GM12874 (cell line): ENCODE measurements at regions not wholly inside any gene's neighbourhood (a gene's known extent, or its start where the extent isn't known, plus 50 kb on each side); places are given as distances from the start of the nearest gene placed in this dataset.

Experiments
- CTCF ChIP-seq: IDR thresholded peaks from 2 replicates; pipeline ENCODE4 v1.5.1; 2011; ENCODE audit warnings: low read depth, mild to moderate bottlenecking, control low read depth, low read length, moderate library complexity; ENCODE audit not compliant: insufficient read depth

- TF ChIP-seq CTCF: no peak
Measured at GRCh38 chrY:7879245-7879644, 967.7 kb upstream of the AMELY start.

- TF ChIP-seq CTCF: no peak
Measured at GRCh38 chrY:7878719-7879118, 967.2 kb upstream of the AMELY start.

GRCh38 chrY:7877458-7877857, 965.9 kb upstream of the AMELY start:
- no peak for TF ChIP-seq CTCF

DNA sequence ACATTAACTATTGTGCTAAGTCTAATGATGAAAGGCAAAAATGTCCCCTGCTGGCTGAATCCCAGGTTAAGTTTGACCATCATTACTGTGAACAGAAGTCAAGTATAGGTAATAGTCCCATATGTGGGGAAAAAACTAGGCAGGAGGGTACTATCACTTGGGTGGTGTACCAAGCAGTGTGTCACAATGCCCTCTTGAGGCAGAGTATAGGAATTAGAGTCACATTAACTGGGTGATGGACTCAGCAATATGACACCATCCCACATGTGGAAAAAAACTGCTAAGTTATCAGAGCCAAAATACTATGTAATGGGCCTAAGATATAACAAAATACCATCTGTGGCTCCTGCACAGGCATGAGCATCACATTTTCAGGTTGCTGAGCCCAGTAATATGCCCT, 962.5 kb upstream of the AMELY start:
- peak; percentile 45; the same call in 1 of the 2 replicates for TF ChIP-seq CTCF

- TF ChIP-seq CTCF: no peak
Measured at GRCh38 chrY:7871304-7871932, 959.9 kb upstream of the AMELY start.

DNA sequence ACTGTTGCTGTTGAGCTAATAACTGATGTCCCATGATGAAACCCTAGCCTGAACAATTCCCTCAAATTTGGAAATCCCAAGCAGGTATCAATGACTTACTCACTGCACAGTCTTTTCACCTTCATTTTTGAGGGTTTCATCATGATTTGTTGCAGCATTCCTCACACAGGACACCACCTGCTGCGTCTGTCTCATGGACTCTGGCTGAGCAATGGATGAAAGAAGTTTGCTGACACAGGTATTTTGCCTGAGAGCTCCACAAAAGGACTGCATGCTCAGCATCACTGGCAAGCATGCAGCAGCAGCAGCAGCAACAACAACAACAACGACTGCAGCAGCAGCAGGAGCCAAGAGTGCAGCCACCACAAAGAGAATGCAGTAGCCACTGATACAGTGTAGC, 955.4 kb upstream of the AMELY start:
- no peak for TF ChIP-seq CTCF

DNA sequence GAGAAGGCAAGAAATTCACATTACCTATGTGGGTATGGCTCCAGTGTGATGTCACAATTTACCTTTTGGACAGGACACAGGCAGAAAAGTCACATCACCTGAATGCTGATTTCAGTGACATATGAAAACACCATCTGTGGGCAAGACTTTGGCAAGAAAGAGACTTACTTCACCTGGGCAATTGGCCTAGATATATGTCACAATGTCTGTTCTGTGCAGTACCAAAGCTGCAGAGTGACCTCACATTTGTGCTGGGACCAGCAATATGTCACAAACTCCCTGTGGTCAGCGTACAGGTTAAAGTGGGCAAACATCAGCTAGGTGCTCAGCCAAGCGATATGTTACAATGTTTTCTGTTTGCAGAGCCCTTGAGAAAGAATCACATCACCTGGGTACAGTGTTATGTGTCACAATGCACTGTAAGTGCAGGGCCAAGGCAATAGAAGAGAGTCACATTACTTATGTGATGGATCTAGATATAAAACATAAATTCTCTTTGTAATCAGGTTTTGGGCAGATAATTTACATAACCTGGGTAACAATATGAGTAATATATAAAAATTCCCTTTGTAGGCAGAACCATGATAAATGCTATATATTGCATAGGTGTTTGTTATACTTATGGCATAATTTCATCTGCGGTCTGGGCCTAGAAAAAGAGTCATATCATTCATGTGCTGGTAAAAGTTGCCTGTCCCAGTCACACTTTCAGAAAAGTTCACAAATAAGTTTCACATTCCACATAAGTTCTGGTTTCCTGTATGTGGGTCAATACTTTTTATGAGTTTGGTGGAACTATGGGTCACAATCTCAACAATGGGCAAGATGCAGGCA, 949.4 kb upstream of the AMELY start:
- no peak for TF ChIP-seq CTCF
